ENCODE measurements at regions not wholly inside any gene's neighbourhood (a gene's known extent, or its start where the extent isn't known, plus 50 kb on each side); places are given as distances from the start of the nearest gene placed in this dataset.
"Not testable (repeated sequence)": the region's sequence is repeated elsewhere in the genome, so short reads cannot be mapped to it uniquely, and the experiment has no call there.

- DNase-seq (ENCODE audit: low spot score): not testable (repeated sequence)
These were observed 116.2 kb upstream of the TP53BP2 start for GRCh38 chr1:223961985-223962384.

GRCh38 chr1:223952801-223953200 is 107.1 kb upstream of the TP53BP2 start:
- not testable (repeated sequence) for DNase-seq (ENCODE audit: low spot score)

- DNase-seq (ENCODE audit: low spot score): not testable (repeated sequence)
These were observed 105.8 kb upstream of the TP53BP2 start for GRCh38 chr1:223951551-223951950.

- not testable (repeated sequence) for DNase-seq (ENCODE audit: low spot score)
These were observed 104.2 kb upstream of the TP53BP2 start for GRCh38 chr1:223949944-223950343.

- DNase-seq (ENCODE audit: low spot score): not testable (repeated sequence)
These were observed 102.3 kb upstream of the TP53BP2 start for GRCh38 chr1:223948041-223948440.

GRCh38 chr1:223936592-223936991 is 90.8 kb upstream of the TP53BP2 start:
- not testable (repeated sequence) for DNase-seq (ENCODE audit: low spot score)

- DNase-seq (ENCODE audit: low spot score): not testable (repeated sequence)
These were observed 85.7 kb upstream of the TP53BP2 start for GRCh38 chr1:223931476-223931875.

GRCh38 chr1:223920805-223921204 is 75.1 kb upstream of the TP53BP2 start:
- not testable (repeated sequence) for DNase-seq (ENCODE audit: low spot score)

- not testable (repeated sequence) for DNase-seq (ENCODE audit: low spot score)
These were observed 69.7 kb upstream of the TP53BP2 start for GRCh38 chr1:223915476-223915875.

- DNase-seq (ENCODE audit: low spot score): not testable (repeated sequence)
These were observed 68.0 kb upstream of the TP53BP2 start for GRCh38 chr1:223913715-223914114.

- DNase-seq (ENCODE audit: low spot score): not testable (repeated sequence)
These were observed 62.3 kb upstream of the TP53BP2 start for GRCh38 chr1:223907943-223908587.

- DNase-seq (ENCODE audit: low spot score): not testable (repeated sequence)
These were observed 57.5 kb upstream of the TP53BP2 start for GRCh38 chr1:223903221-223903620.

- not testable (repeated sequence) for DNase-seq (ENCODE audit: low spot score)
These were observed 54.0 kb upstream of the TP53BP2 start for GRCh38 chr1:223899775-223900174.

GRCh38 chr1:223897097-223897496 is 51.4 kb upstream of the TP53BP2 start:
- DNase-seq (ENCODE audit: low spot score): not testable (repeated sequence)

GRCh38 chr1:223895950-223896349 is 50.2 kb upstream of the TP53BP2 start:
- not testable (repeated sequence) for DNase-seq (ENCODE audit: low spot score)

Measured in putamen (tissue), 1 donor.